ENCODE measurements at regions not wholly inside any gene's neighbourhood (a gene's known extent, or its start where the extent isn't known, plus 50 kb on each side); places are given as distances from the start of the nearest gene placed in this dataset.

DNA sequence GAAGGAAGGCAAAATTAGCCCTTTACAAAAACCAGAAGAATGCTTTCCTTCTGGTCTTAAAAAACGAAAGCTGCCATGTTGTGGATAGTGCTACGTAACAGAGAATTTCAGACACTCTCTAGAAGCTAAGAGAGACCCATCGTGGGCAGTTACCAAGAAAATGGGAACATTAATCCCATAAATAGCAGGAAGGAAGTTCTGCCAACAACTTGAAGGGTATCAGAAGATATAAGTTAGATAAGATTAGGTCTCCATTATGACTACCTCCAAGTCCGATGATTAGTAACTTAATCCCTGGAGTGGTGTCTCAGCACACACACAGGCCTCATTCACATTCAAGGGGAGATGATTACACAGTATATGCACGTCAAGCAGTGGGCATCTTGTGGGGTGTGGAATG lies 115.7 kb upstream of the TRPC4 start:
- Histone ChIP-seq H3K27me3 (replicated peaks in 1 of 7) (no peaks in the 10 kb centered on the region), H3K9me3 (no peaks in the 10 kb centered on the region), H3K4me1 (no peaks in the 10 kb centered on the region), H3K27ac (no peak overlapping the region), H3K36me3 (no peaks in the 10 kb centered on the region), H3K4me3 (no peak overlapping the region)
- WGBS, 5 donors = 73 to 88% (median 79%) methylated on average over 5 of the region's 5 CpGs
- no peak for DNase-seq
- TF ChIP-seq POLR2AphosphoS5 (IDR thresholded peaks at IDR 0.05) (no peak), POLR2A (IDR thresholded peaks at IDR 0.05) (no peak)
- TF ChIP-seq, protein P1, sequence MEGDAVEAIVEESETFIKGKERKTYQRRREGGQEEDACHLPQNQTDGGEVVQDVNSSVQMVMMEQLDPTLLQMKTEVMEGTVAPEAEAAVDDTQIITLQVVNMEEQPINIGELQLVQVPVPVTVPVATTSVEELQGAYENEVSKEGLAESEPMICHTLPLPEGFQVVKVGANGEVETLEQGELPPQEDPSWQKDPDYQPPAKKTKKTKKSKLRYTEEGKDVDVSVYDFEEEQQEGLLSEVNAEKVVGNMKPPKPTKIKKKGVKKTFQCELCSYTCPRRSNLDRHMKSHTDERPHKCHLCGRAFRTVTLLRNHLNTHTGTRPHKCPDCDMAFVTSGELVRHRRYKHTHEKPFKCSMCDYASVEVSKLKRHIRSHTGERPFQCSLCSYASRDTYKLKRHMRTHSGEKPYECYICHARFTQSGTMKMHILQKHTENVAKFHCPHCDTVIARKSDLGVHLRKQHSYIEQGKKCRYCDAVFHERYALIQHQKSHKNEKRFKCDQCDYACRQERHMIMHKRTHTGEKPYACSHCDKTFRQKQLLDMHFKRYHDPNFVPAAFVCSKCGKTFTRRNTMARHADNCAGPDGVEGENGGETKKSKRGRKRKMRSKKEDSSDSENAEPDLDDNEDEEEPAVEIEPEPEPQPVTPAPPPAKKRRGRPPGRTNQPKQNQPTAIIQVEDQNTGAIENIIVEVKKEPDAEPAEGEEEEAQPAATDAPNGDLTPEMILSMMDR (IDR thresholded peaks at IDR 0.05 in 8 of 11, conservative IDR thresholded peaks at IDR 0.05 in 3 of 11) = no peak
- intact Hi-C loops (cut with DNase I; ENCODE audit: low total_unique reads) = no loop called here

DNA sequence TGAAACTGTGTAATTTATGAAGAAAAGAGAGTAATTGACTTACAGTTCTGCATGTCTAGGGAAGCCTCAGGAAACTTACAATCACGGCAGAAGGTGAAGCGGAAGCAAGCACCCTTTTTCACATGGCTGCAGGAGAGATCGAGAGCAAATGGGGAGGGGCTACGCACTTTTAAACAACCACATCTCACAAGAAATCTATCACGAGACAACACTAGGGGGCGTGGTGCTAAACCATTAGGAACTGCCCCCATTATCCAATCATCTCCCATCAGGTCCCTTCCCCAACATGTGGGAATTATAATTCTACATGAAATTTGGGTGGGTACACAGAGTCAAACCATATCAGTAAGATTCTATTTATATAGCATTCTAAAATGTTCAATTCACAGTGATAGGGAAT lies 114.8 kb upstream of the TRPC4 start:
- no peak for TF ChIP-seq POLR2A (IDR thresholded peaks at IDR 0.05)
- no peak for TF ChIP-seq POLR2AphosphoS5 (IDR thresholded peaks at IDR 0.05)
- TF ChIP-seq, protein P1 (IDR thresholded peaks at IDR 0.05 in 8 of 11, conservative IDR thresholded peaks at IDR 0.05 in 3 of 11) = no peak
- Histone ChIP-seq H3K27me3 (replicated peaks in 1 of 7) (no peaks in the 10 kb centered on the region), H3K4me3 (no peak overlapping the region), H3K9me3 (no peaks in the 10 kb centered on the region), H3K27ac (no peak overlapping the region), H3K36me3 (no peaks in the 10 kb centered on the region), H3K4me1 (no peaks in the 10 kb centered on the region)
- no peak for DNase-seq
- intact Hi-C loops (cut with DNase I; ENCODE audit: low total_unique reads) = no loop called here
- 83 to 91% (median 84%) methylated on average over 6 of the region's 6 CpGs for WGBS, 5 donors

DNA sequence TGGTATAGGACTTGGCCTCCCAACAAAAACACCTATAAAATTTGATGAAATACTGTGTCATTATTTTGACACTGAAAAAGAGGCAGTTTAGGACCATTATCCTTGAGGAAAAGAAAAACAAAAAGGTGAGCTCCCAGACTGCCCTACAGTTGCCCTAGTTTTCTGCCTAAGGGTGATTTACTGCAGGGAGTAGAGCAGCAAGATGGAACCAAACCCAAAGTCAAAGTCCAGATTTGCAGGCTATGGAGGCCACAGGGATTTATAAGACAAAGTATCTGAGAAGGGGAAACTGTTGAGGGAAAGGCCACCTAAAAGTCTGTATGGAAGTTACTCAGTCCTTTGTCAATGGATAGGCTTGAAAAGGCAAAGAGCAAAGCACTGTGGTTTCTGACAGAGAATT lies 112.4 kb upstream of the TRPC4 start:
- no peaks in the 10 kb centered on the region for H3K4me1 ChIP-seq
- intact Hi-C loops (cut with DNase I; ENCODE audit: low total_unique reads) = no loop called here
- no peaks in the 10 kb centered on the region for H3K9me3 ChIP-seq
- H3K27me3 ChIP-seq (replicated peaks in 1 of 7) = no peaks in the 10 kb centered on the region
- H3K4me3 ChIP-seq = no peak overlapping the region
- no peaks in the 10 kb centered on the region for H3K36me3 ChIP-seq
- H3K27ac ChIP-seq = no peak overlapping the region
- no peak for DNase-seq
- no peak for TF ChIP-seq POLR2A (IDR thresholded peaks at IDR 0.05)

DNA sequence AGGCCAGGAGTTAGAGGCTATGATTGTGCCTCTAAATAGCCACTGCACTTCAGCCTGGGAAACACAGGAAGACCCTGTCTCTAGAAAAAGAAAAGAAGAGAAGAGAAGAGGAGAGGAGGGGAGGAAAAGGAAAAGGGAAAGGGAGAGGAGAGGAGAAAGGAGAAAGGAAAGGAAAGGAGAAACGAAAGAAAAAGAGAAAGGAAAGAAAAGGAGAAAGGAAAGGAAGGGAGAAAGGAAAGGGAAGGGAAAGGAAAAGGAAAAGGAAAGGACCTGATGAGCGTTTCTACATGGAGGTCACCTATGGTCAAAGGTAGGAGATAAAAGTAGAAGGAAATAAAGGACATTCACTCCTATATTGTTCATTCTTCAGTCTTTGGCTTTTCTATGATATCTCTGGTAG lies 109.1 kb upstream of the TRPC4 start:
- Histone ChIP-seq H3K27ac (no peak overlapping the region), H3K27me3 (replicated peaks in 1 of 7) (no peaks in the 10 kb centered on the region), H3K9me3 (no peaks in the 10 kb centered on the region), H3K36me3 (no peaks in the 10 kb centered on the region), H3K4me3 (no peak overlapping the region), H3K4me1 (no peaks in the 10 kb centered on the region)
- intact Hi-C loops (cut with DNase I; ENCODE audit: low total_unique reads) = no loop called here
- DNase-seq = no peak
- 54 to 73% (median 62%) methylated on average over 2 of the region's 2 CpGs for WGBS, 5 donors
- TF ChIP-seq POLR2AphosphoS5 (IDR thresholded peaks at IDR 0.05) (no peak), POLR2A (IDR thresholded peaks at IDR 0.05) (no peak)
- TF ChIP-seq, protein P1 (IDR thresholded peaks at IDR 0.05 in 8 of 11, conservative IDR thresholded peaks at IDR 0.05 in 3 of 11) = no peak

DNA sequence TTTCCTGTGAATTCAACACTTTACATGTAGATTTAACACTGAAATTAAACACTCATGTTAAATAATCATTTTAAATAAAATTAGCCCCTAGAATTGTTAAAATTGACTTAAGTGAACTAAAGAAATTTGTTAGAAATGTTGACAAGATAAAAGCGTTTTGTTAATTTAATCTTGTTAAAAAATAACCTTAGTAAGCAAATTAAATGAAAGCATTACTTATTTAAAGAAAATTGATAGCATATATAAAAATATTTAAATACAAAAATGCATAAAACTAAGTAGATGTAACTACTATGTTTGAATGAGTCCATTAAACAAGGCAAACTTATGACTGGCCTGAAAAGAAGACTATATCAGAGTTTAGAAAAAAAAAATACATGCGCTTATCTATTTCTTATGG lies 99.0 kb upstream of the TRPC4 start:
- Histone ChIP-seq H3K9me3 (peaks cover 0 to 10% (median 0%) of the 10 kb centered on the region in 8 donors), H3K4me3 (no peak overlapping the region), H3K4me1 (no peaks in the 10 kb centered on the region), H3K27ac (no peak overlapping the region), H3K27me3 (replicated peaks in 1 of 7) (no peaks in the 10 kb centered on the region), H3K36me3 (no peaks in the 10 kb centered on the region)
- 46 to 88% (median 63%) methylated on average over 2 of the region's 2 CpGs for WGBS, 5 donors
- no peak for TF ChIP-seq POLR2A (IDR thresholded peaks at IDR 0.05)
- intact Hi-C loops (cut with DNase I; ENCODE audit: low total_unique reads) = no loop called here
- no peak for DNase-seq

Measured in spleen (tissue), 11 donors.